ENCODE measurements at regions not wholly inside any gene's neighbourhood (a gene's known extent, or its start where the extent isn't known, plus 50 kb on each side); places are given as distances from the start of the nearest gene placed in this dataset.

DNA sequence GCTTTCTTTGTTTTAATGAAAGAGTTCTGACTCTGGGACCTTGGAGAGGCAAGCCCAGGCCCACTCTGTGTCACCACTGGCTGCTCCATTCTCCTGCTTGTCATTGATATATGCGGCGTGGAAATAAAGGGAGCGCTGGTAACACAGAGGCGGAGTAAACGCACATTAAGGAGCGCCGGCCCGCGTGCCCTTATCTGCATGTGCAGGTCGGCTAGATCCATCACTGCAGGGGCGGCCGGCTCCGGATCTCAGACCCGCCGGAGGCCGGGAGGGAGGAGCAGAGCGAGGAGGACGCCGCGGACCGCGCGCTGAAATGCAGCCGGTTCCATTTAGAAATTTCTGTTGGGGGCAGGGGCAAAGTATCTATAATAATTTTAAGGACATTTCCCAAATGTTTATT is 70.8 kb downstream of the MRPL36 start:
- TF ChIP-seq, protein P1, sequence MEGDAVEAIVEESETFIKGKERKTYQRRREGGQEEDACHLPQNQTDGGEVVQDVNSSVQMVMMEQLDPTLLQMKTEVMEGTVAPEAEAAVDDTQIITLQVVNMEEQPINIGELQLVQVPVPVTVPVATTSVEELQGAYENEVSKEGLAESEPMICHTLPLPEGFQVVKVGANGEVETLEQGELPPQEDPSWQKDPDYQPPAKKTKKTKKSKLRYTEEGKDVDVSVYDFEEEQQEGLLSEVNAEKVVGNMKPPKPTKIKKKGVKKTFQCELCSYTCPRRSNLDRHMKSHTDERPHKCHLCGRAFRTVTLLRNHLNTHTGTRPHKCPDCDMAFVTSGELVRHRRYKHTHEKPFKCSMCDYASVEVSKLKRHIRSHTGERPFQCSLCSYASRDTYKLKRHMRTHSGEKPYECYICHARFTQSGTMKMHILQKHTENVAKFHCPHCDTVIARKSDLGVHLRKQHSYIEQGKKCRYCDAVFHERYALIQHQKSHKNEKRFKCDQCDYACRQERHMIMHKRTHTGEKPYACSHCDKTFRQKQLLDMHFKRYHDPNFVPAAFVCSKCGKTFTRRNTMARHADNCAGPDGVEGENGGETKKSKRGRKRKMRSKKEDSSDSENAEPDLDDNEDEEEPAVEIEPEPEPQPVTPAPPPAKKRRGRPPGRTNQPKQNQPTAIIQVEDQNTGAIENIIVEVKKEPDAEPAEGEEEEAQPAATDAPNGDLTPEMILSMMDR (IDR thresholded peaks at IDR 0.05; ENCODE audit: poor library complexity): no peak
- TF ChIP-seq EZH2 (IDR thresholded peaks at IDR 0.05; ENCODE audit: borderline replicate concordance): no peak
- no peak for TF ChIP-seq EZH2phosphoT487 (IDR thresholded peaks at IDR 0.05; ENCODE audit: low read depth, severe bottlenecking, unreplicated experiment)
